Muscle of leg (tissue), 3 donors: ENCODE measurements at regions not wholly inside any gene's neighbourhood (a gene's known extent, or its start where the extent isn't known, plus 50 kb on each side); places are given as distances from the start of the nearest gene placed in this dataset.

Experiments used
- DNase-seq: peaks from one replicate; pipeline ENCODE4 v3.0.0; 2013
- H3K27ac ChIP-seq: one replicate; pipeline ENCODE4 v1.5.1; 2013; ENCODE audit warnings: mild to moderate bottlenecking, low read length, control low read depth
- H3K27me3 ChIP-seq: one replicate; pipeline ENCODE4 v1.6.1; 2013; ENCODE audit warnings: low read length; ENCODE audit not compliant: control insufficient read depth, insufficient read depth
- H3K36me3 ChIP-seq: one replicate; pipeline ENCODE4 v1.6.1; 2013; ENCODE audit warnings: low read length; ENCODE audit not compliant: control insufficient read depth, insufficient read depth
- H3K4me1 ChIP-seq: one replicate; pipeline ENCODE4 v1.6.1; 2013; ENCODE audit warnings: low read length; ENCODE audit not compliant: control insufficient read depth, insufficient read depth
- H3K4me3 ChIP-seq: one replicate; pipeline ENCODE4 v1.5.1; 2013; ENCODE audit warnings: low read length, control low read depth
- H3K9me3 ChIP-seq: replicated peaks from 2 replicates; pipeline ENCODE4 v1.6.1; 2013; ENCODE audit warnings: low read depth, low read length; ENCODE audit not compliant: control insufficient read depth
- WGBS: methylation state at CpG from one replicate; pipeline ENCODE4 v1.1.5; 2013; ENCODE audit warnings: missing lambda C conversion rate; ENCODE audit not compliant: insufficient coverage; 5-methylcytosine and 5-hydroxymethylcytosine counted together

- DNase-seq: no peak
- peaks cover 8% of the 10 kb centered on the region for H3K9me3 ChIP-seq
- no peak overlapping the region for H3K4me3 ChIP-seq
- no peaks in the 10 kb centered on the region for H3K27me3 ChIP-seq
- H3K36me3 ChIP-seq: no peaks in the 10 kb centered on the region
- no peak overlapping the region for H3K27ac ChIP-seq
- peaks cover 18% of the 10 kb centered on the region for H3K4me1 ChIP-seq
- no CpG with 5 or more reads among the region's 4 CpGs for WGBS
Measured at GRCh38 chr20:60804240-60804917, 447.7 kb upstream of the CDH4 start.

DNA sequence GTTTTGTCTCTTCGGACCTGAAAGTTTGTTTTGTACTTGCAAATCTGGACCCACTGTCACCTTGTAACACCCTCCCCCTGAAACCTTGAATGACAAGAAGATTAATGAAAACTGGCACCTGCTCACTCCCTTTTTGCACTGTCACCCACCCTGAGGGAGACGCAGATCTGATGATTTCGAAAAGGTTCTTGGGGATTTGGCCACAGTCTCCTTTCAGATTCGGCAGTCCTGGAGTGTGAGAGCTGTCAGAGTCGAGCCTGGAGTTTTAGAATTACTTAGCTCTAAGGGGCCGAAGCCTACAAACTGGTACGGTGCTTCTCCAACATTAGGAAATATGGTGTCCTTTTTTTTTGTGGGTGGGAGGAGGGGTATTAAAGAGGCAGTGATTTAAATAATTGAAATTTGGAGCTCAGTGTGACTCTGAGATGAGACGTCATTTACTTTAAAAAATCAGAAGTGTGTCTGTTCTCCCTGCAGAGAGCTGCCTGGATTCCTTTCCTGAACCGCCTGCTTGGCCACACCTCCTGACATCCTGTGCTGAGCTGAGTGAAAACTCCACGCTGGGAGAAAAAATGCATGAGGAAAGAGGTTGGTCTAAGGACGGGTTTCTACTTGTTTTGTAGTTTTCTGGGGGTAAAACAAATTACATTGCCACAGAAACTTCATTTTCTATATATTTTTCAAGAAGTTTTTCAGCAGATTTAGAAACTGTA lies 447.0 kb upstream of the CDH4 start:
- H3K36me3 ChIP-seq: no peaks in the 10 kb centered on the region
- peaks cover 6% of the 10 kb centered on the region for H3K9me3 ChIP-seq
- H3K27me3 ChIP-seq: no peaks in the 10 kb centered on the region
- peak; percentile 71 for DNase-seq
- H3K27ac ChIP-seq: peak overlapping the region; percentile 44
- H3K4me1 ChIP-seq: peaks cover 18% of the 10 kb centered on the region
- no peak overlapping the region for H3K4me3 ChIP-seq
- 8% methylated on average over 5 of the region's 11 CpGs for WGBS

DNA sequence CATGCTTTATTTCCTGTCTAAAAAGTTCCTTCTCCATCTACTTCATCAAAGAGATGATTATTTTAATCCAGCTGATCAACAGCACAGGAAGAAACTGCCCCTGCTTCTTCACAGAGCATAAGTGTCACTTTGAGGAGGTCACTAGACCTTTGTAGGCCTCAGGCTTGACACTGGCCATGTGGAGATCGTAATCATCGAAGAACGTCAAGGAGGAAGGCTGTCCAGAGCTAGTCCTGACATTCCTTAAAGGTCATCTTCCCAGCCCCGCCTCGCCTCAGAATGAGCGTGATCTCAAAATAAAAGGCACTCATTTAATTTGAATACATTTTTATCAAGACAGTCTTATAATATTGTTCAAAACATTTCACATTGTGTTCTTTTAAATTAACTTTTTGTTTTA lies 445.7 kb upstream of the CDH4 start:
- H3K36me3 ChIP-seq: no peaks in the 10 kb centered on the region
- H3K9me3 ChIP-seq: peaks cover 1% of the 10 kb centered on the region
- no peak overlapping the region for H3K4me3 ChIP-seq
- DNase-seq: no peak
- peaks cover 18% of the 10 kb centered on the region for H3K4me1 ChIP-seq
- no peaks in the 10 kb centered on the region for H3K27me3 ChIP-seq
- no peak overlapping the region for H3K27ac ChIP-seq
- 71% methylated on average over 3 of the region's 6 CpGs for WGBS

GRCh38 chr20:60806824-60807223 lies 445.2 kb upstream of the CDH4 start:
- no peak for DNase-seq
- Histone ChIP-seq H3K9me3 (peaks cover 2% of the 10 kb centered on the region), H3K27ac (no peak overlapping the region), H3K27me3 (no peaks in the 10 kb centered on the region), H3K36me3 (no peaks in the 10 kb centered on the region), H3K4me3 (no peak overlapping the region), H3K4me1 (peaks cover 18% of the 10 kb centered on the region)
- WGBS: 96% methylated on average over 4 of the region's 5 CpGs

- 97% methylated on average over 5 of the region's 16 CpGs for WGBS
- H3K9me3 ChIP-seq: peaks cover 2% of the 10 kb centered on the region
Measured at GRCh38 chr20:60808003-60808672, 443.9 kb upstream of the CDH4 start.

GRCh38 chr20:60808701-60809100 lies 443.4 kb upstream of the CDH4 start:
- no peaks in the 10 kb centered on the region for H3K27me3 ChIP-seq
- H3K27ac ChIP-seq: no peak overlapping the region
- H3K9me3 ChIP-seq: peaks cover 2% of the 10 kb centered on the region
- whole genome bisulfite sequencing: 89% methylated on average over 2 of the region's 6 CpGs
- no peak for DNase-seq
- no peak overlapping the region for H3K4me3 ChIP-seq
- peaks cover 12% of the 10 kb centered on the region for H3K4me1 ChIP-seq
- H3K36me3 ChIP-seq: no peaks in the 10 kb centered on the region

More at GRCh38 chr20:60808003-60808672, 443.9 kb upstream of the CDH4 start:
- DNase-seq: no peak
- Histone ChIP-seq H3K4me3 (no peak overlapping the region), H3K27ac (no peak overlapping the region), H3K4me1 (peaks cover 18% of the 10 kb centered on the region), H3K27me3 (no peaks in the 10 kb centered on the region), H3K36me3 (no peaks in the 10 kb centered on the region)

DNA sequence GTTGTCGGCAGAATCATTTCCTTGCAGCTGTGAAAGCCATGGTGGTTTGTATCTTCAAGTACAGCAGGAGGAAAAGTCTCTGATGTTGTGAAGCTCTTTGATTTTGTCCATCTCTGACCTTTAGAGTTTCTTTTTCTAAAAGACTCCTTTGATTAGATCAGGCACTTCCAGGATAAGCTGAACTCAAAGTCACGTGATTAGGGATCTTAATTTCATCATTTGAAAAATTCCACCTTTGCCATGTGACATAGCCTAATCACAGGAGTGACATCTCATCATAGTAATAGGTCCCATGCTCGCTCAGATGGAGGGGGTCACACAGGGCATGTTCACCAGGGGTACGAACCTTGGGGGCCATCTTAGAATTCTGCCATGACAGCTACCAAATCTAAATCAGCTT lies 441.5 kb upstream of the CDH4 start:
- H3K36me3 ChIP-seq: no peaks in the 10 kb centered on the region
- H3K27ac ChIP-seq: no peak overlapping the region
- H3K4me3 ChIP-seq: no peak overlapping the region
- WGBS: no CpG with 5 or more reads among the region's 4 CpGs
- peaks cover 3% of the 10 kb centered on the region for H3K4me1 ChIP-seq
- no peak for DNase-seq
- peaks cover 2% of the 10 kb centered on the region for H3K9me3 ChIP-seq
- no peaks in the 10 kb centered on the region for H3K27me3 ChIP-seq

- H3K27ac ChIP-seq: no peak overlapping the region
- peaks cover 2% of the 10 kb centered on the region for H3K9me3 ChIP-seq
- H3K4me1 ChIP-seq: no peaks in the 10 kb centered on the region
- WGBS: 31% methylated on average over 3 of the region's 3 CpGs
- DNase-seq: peak; percentile 21
- H3K36me3 ChIP-seq: no peaks in the 10 kb centered on the region
- no peaks in the 10 kb centered on the region for H3K27me3 ChIP-seq
- H3K4me3 ChIP-seq: no peak overlapping the region
Measured at GRCh38 chr20:60812561-60812960, 439.5 kb upstream of the CDH4 start.

DNA sequence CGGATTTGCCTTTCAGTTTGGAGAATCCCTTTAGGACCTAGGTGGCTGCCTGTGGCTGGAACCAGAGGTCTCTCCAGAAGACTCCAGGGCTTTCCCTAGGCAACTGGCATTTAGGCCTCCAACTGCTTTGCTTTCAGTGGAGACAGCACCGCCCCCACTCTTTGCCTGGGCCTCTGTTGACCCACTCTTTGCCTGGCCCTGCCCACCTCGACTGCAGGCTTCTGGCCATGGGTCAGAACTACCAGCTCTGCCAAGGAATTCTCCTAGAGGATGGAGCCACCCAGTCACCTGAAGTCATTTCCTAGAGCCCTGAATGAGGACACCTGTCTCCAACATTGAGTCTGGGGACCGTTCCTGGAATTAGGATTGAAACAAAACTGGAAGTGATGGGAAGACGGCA lies 439.0 kb upstream of the CDH4 start:
- WGBS: 73% methylated on average over 2 of the region's 5 CpGs
- no peak overlapping the region for H3K27ac ChIP-seq

GRCh38 chr20:60815656-60816055 lies 436.4 kb upstream of the CDH4 start:
- DNase-seq: no peak
- Histone ChIP-seq H3K4me1 (no peaks in the 10 kb centered on the region), H3K9me3 (peaks cover 2% of the 10 kb centered on the region), H3K4me3 (no peak overlapping the region), H3K36me3 (no peaks in the 10 kb centered on the region), H3K27ac (no peak overlapping the region), H3K27me3 (no peaks in the 10 kb centered on the region)
- 82% methylated on average over 5 of the region's 6 CpGs for WGBS

More for the DNA sequence above, 439.0 kb upstream of the CDH4 start:
- no peak for DNase-seq
- Histone ChIP-seq H3K4me1 (no peaks in the 10 kb centered on the region), H3K4me3 (no peak overlapping the region), H3K9me3 (peaks cover 2% of the 10 kb centered on the region), H3K27me3 (no peaks in the 10 kb centered on the region), H3K36me3 (no peaks in the 10 kb centered on the region)
